Skeletal muscle satellite cell (primary cell): ENCODE measurements at regions not wholly inside any gene's neighbourhood (a gene's known extent, or its start where the extent isn't known, plus 50 kb on each side); places are given as distances from the start of the nearest gene placed in this dataset.
"Not testable (repeated sequence)": the region's sequence is repeated elsewhere in the genome, so short reads cannot be mapped to it uniquely, and the experiment has no call there.

Experiments used
- H3K27me3 ChIP-seq: 2 replicates; pipeline ENCODE4 v1.7.0; 2013; ENCODE audit warnings: low read length; ENCODE audit not compliant: control insufficient read depth, insufficient read depth
- H3K36me3 ChIP-seq: 2 replicates; pipeline ENCODE4 v1.7.0; 2013; ENCODE audit warnings: mild to moderate bottlenecking, control low read depth, low read length; ENCODE audit not compliant: insufficient read depth
- H3K4me1 ChIP-seq: 2 replicates; pipeline ENCODE4 v1.7.0; 2013; ENCODE audit warnings: low read length; ENCODE audit not compliant: control insufficient read depth, insufficient read depth
- H3K4me2 ChIP-seq: 2 replicates; pipeline ENCODE4 v1.7.0; 2013; ENCODE audit warnings: mild to moderate bottlenecking, low read length
- H3K4me3 ChIP-seq: 2 replicates; pipeline ENCODE4 v1.7.0; 2013; ENCODE audit warnings: low read length
- H3K9ac ChIP-seq: 2 replicates; pipeline ENCODE4 v1.7.0; 2013; ENCODE audit warnings: mild to moderate bottlenecking, low read depth, low read length, moderate library complexity
- H3K9me3 ChIP-seq: replicated peaks from 2 replicates; pipeline ENCODE4 v1.7.0; 2013; ENCODE audit warnings: mild to moderate bottlenecking, control low read depth, low read length

GRCh38 chr1:106389160-106389559 lies 667.3 kb upstream of the PRMT6 start:
- H3K9ac ChIP-seq, H3K27me3 ChIP-seq, H3K4me1 ChIP-seq, H3K36me3 ChIP-seq, H3K4me2 ChIP-seq, H3K4me3 ChIP-seq, H3K9me3 ChIP-seq: not testable (repeated sequence)

GRCh38 chr1:106393046-106393445 lies 663.4 kb upstream of the PRMT6 start:
- no peak overlapping the region for H3K9ac ChIP-seq
- no peaks in the 10 kb centered on the region for H3K4me1 ChIP-seq
- H3K4me2 ChIP-seq = no peak overlapping the region
- H3K36me3 ChIP-seq = no peaks in the 10 kb centered on the region
- no peak overlapping the region for H3K4me3 ChIP-seq
- no peaks in the 10 kb centered on the region for H3K9me3 ChIP-seq
- no peaks in the 10 kb centered on the region for H3K27me3 ChIP-seq

DNA sequence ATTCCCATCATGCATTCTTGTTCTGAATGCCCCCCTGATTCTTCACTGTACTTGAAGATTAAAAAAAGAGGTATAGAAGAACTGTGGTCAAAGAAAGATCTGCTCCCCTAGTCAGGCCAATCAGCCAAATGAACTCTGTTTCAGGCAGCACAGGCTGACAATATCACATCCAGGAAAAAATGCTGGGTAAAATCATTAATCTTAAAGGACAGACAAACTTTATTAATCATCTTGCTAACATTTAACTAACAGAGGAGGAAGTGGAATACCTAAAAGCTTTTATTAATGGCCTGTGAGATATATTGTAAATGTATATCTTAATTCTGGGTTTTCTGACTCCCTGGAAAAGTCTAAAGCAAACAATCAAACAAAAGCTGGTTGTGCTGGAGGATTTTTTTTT lies 660.5 kb upstream of the PRMT6 start:
- H3K27me3 ChIP-seq = no peaks in the 10 kb centered on the region
- H3K4me3 ChIP-seq = no peak overlapping the region
- no peak overlapping the region for H3K9ac ChIP-seq
- no peaks in the 10 kb centered on the region for H3K9me3 ChIP-seq
- no peaks in the 10 kb centered on the region for H3K36me3 ChIP-seq
- no peaks in the 10 kb centered on the region for H3K4me1 ChIP-seq
- H3K4me2 ChIP-seq = no peak overlapping the region

DNA sequence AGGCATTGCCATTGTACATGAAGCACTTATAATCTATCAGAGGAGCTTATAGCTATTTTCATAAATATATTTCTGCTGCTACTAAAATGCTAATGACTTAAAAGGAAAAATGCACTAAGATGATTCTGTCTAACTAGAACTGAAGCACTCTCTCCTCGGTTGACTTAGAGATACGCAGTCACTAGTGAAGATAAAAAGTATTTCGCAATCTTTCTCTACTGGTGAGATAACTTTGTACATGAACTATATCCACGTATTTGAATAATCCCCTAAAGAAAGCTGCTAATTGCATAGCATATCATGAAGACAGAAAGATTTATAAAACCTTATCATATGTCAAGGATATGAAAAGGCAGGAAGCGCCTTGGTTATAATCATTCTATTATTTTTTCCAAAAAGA lies 658.1 kb upstream of the PRMT6 start:
- Histone ChIP-seq H3K9me3 (no peaks in the 10 kb centered on the region), H3K27me3 (no peaks in the 10 kb centered on the region), H3K4me2 (no peak overlapping the region), H3K9ac (no peak overlapping the region), H3K36me3 (no peaks in the 10 kb centered on the region), H3K4me3 (no peak overlapping the region), H3K4me1 (no peaks in the 10 kb centered on the region)

- no peak overlapping the region for H3K4me3 ChIP-seq
- no peak overlapping the region for H3K9ac ChIP-seq
- no peaks in the 10 kb centered on the region for H3K9me3 ChIP-seq
- no peaks in the 10 kb centered on the region for H3K27me3 ChIP-seq
- H3K4me1 ChIP-seq = no peaks in the 10 kb centered on the region
- H3K36me3 ChIP-seq = no peaks in the 10 kb centered on the region
- H3K4me2 ChIP-seq = no peak overlapping the region
Measured at GRCh38 chr1:106406114-106406513, 650.4 kb upstream of the PRMT6 start.

GRCh38 chr1:106412321-106412720 lies 644.2 kb upstream of the PRMT6 start:
- not testable (repeated sequence) for H3K36me3 ChIP-seq, H3K9me3 ChIP-seq, H3K4me3 ChIP-seq, H3K4me1 ChIP-seq, H3K4me2 ChIP-seq, H3K27me3 ChIP-seq, H3K9ac ChIP-seq

GRCh38 chr1:106435269-106435668 lies 621.2 kb upstream of the PRMT6 start:
- H3K4me1 ChIP-seq = no peaks in the 10 kb centered on the region
- H3K9me3 ChIP-seq = no peaks in the 10 kb centered on the region
- no peaks in the 10 kb centered on the region for H3K36me3 ChIP-seq
- no peak overlapping the region for H3K9ac ChIP-seq
- H3K4me2 ChIP-seq = no peak overlapping the region
- no peak overlapping the region for H3K4me3 ChIP-seq
- no peaks in the 10 kb centered on the region for H3K27me3 ChIP-seq

- Histone ChIP-seq H3K9me3 (no peaks in the 10 kb centered on the region), H3K27me3 (no peaks in the 10 kb centered on the region), H3K4me1 (no peaks in the 10 kb centered on the region), H3K36me3 (no peaks in the 10 kb centered on the region), H3K4me3 (no peak overlapping the region), H3K4me2 (no peak overlapping the region), H3K9ac (no peak overlapping the region)
Measured at GRCh38 chr1:106439475-106439874, 617.0 kb upstream of the PRMT6 start.

DNA sequence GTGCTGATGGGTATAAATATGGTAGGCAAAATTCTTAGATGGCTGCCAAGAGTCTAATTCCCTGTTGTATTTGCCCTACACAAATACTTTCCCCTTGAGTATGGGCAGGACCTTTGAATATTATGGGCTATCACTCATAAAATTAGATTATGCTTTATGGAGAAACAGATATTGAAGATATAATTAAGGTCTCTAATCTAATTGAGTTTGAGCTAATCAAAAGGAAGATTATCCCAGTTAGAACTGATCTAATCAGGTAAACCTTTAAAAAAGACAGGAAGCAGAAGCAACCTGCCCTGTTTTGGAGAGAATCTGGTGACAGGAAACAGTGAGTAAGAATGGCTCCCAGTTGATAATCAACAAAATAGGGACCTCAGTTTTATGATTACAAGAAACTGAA lies 609.0 kb upstream of the PRMT6 start:
- Histone ChIP-seq H3K9me3 (no peaks in the 10 kb centered on the region), H3K9ac (no peak overlapping the region), H3K4me1 (no peaks in the 10 kb centered on the region), H3K4me3 (no peak overlapping the region), H3K4me2 (no peak overlapping the region), H3K27me3 (no peaks in the 10 kb centered on the region), H3K36me3 (no peaks in the 10 kb centered on the region)

DNA sequence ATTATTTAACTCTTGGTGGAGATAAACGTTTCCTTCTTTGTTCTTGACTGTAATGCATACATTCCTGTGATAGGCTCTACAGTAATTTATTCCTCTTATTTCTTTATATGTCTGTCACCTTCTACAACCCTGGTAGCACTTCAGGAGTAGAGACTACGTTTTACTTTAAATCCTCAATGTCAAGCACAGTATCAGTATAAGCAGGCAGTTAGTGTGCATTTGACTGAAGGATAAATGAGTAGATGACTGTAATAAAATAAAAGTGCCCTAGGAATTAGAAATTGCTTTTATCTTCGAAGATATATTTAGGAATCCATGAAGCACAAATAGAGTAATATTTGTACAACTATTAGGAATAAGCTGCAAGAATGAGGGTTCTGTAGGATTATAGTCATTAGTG lies 599.6 kb upstream of the PRMT6 start:
- Histone ChIP-seq H3K36me3 (no peaks in the 10 kb centered on the region), H3K4me1 (no peaks in the 10 kb centered on the region), H3K9me3 (no peaks in the 10 kb centered on the region), H3K4me3 (no peak overlapping the region), H3K27me3 (no peaks in the 10 kb centered on the region), H3K4me2 (no peak overlapping the region), H3K9ac (no peak overlapping the region)

DNA sequence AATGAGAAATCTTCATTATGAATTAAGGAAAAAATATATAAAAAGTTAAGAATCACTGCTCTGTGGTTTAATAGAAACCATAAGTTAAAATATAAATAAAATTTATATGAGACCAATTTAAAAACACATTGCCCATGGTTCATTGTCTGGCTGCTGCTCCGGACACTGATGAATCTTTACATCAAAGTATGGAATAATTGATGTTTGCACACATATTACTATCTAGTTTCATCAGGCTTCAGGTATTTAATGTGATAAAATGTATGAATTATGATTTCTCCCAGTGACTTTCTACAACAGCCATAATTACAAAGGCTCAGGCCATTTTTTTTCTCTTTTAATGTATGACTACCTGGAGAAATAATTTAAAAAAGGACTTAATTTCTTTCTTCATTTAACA lies 599.1 kb upstream of the PRMT6 start:
- Histone ChIP-seq H3K36me3 (no peaks in the 10 kb centered on the region), H3K9me3 (no peaks in the 10 kb centered on the region), H3K4me2 (no peak overlapping the region), H3K4me3 (no peak overlapping the region), H3K27me3 (no peaks in the 10 kb centered on the region), H3K4me1 (no peaks in the 10 kb centered on the region), H3K9ac (no peak overlapping the region)

DNA sequence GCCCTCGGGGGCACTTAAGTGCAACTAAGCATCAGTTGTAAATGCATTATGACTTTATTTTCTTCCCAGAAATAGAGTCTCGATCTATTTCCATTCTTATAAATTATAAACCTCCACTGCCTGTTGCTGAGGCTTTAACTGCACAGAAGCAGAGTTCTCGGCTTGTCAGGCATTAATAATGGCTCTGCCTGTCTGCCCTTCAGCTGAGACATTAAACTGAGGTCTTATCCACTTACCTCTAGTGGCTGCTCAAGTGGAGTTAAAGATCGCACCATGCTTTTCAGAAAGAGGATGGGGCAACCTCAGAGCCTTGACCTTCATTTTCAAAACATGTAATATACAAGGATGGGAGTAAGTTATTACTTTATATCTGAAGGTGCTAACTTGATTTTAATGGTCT lies 597.6 kb upstream of the PRMT6 start:
- H3K27me3 ChIP-seq = no peaks in the 10 kb centered on the region
- no peak overlapping the region for H3K9ac ChIP-seq
- H3K9me3 ChIP-seq = no peaks in the 10 kb centered on the region
- no peak overlapping the region for H3K4me2 ChIP-seq
- H3K4me3 ChIP-seq = no peak overlapping the region
- no peaks in the 10 kb centered on the region for H3K4me1 ChIP-seq
- no peaks in the 10 kb centered on the region for H3K36me3 ChIP-seq

DNA sequence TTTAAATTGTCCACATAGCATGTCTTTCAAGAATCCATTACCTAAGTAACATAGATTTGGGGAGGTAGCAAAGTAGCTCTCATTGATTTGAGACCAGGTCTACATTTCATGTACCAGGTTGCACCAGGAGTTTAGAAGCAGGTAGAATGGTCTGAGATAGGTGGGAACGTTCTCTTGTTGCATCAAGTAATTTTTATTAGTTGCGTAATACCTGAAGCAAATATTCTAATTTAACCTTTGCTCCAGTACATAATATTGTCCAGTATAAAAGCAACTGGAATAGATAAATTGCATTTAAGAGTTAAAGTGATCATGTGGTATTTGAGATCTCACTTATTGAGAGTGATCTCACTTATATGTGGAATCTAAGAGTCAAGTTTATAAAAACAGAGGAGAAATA lies 597.1 kb upstream of the PRMT6 start:
- Histone ChIP-seq H3K4me3 (no peak overlapping the region), H3K27me3 (no peaks in the 10 kb centered on the region), H3K4me2 (no peak overlapping the region)

More for the DNA sequence above, 597.1 kb upstream of the PRMT6 start:
- Histone ChIP-seq H3K4me1 (no peaks in the 10 kb centered on the region), H3K9ac (no peak overlapping the region), H3K36me3 (no peaks in the 10 kb centered on the region), H3K9me3 (no peaks in the 10 kb centered on the region)
